OCI-LY3 (cell line): ENCODE measurements at regions not wholly inside any gene's neighbourhood (a gene's known extent, or its start where the extent isn't known, plus 50 kb on each side); places are given as distances from the start of the nearest gene placed in this dataset.
A peak's percentile ranks its signal among the peaks of the same experiment; 100 is the strongest.

Experiments used
- H2AFZ ChIP-seq: fragments of 200-600, 300-600 bp; shearing (Covaris generic); 2 replicates; pipeline ENCODE4 v1.6.0; 2014; ENCODE audit warnings: antibody characterized with exemption, low read depth, low read length
- H3K27ac ChIP-seq: fragments of 200-600, 300-600 bp; sonication (generic); 2 replicates; pipeline ENCODE4 v1.5.1; 2014; ENCODE audit warnings: mild to moderate bottlenecking, low read length, moderate library complexity, mixed read lengths
- H3K27me3 ChIP-seq: fragments of 200-600, 300-600 bp; sonication (generic); 2 replicates; pipeline ENCODE4 v1.6.1; 2014; ENCODE audit warnings: low read depth, low read length, mixed read lengths
- H3K36me3 ChIP-seq: fragments of 200-600, 300-600 bp; sonication (generic); replicated peaks from 2 replicates; pipeline ENCODE3; 2014; ENCODE audit warnings: low read depth, low read length, mixed read lengths
- H3K4me1 ChIP-seq: fragments of 300-600, 200-600 bp; sonication (generic); 2 replicates; pipeline ENCODE4 v1.6.1; 2014; ENCODE audit warnings: low read length, mixed read lengths
- H3K4me2 ChIP-seq: fragments of 200-600, 300-600 bp; sonication (generic); 2 replicates; pipeline ENCODE4 v1.6.1; 2014; ENCODE audit warnings: low read length, mixed read lengths
- H3K4me3 ChIP-seq: fragments of 300-600, 200-600 bp; sonication (generic); 2 replicates; pipeline ENCODE4 v1.5.1; 2014; ENCODE audit warnings: antibody characterized with exemption, mild to moderate bottlenecking, low read length, moderate library complexity
- H3K79me2 ChIP-seq: fragments of 300-600, 200-600 bp; shearing (Covaris generic); 2 replicates; pipeline ENCODE4 v1.6.1; 2014; ENCODE audit warnings: mild to moderate bottlenecking, low read length, mixed read lengths
- H3K9ac ChIP-seq: fragments of 300-600, 200-600 bp; shearing (Covaris generic); 2 replicates; pipeline ENCODE4 v1.6.0; 2014; ENCODE audit warnings: mild to moderate bottlenecking, low read length, moderate library complexity
- H3K9me3 ChIP-seq: fragments of 200-600, 300-600 bp; shearing (Covaris generic); 2 replicates; pipeline ENCODE4 v1.6.1; 2014; ENCODE audit warnings: low read length, mixed read lengths; ENCODE audit not compliant: insufficient read depth
- H4K20me1 ChIP-seq: fragments of 200-600, 300-600 bp; sonication (generic); 2 replicates; pipeline ENCODE4 v1.6.1; 2016; ENCODE audit warnings: low read length, mixed read lengths; ENCODE audit not compliant: insufficient read depth
- CTCF ChIP-seq: fragments of 200-600, 300-600 bp; sonication (generic); IDR thresholded peaks from 2 replicates; pipeline ENCODE4 v1.5.1; 2014; ENCODE audit warnings: antibody characterized with exemption, low read length, low read depth
- EZH2phosphoT487 ChIP-seq: fragments of 200-600 bp; shearing (Covaris generic); IDR thresholded peaks from 2 replicates; pipeline ENCODE4 v1.6.1; 2018; ENCODE audit warnings: antibody characterized with exemption, mixed run types, low read depth

- Histone ChIP-seq H3K9me3 (0 out of 2 replicates have a peak, but pooled peaks cover 5% of the 10 kb centered on the region), H3K36me3 (no peaks in the 10 kb centered on the region), H3K9ac (no peak overlapping the region), H4K20me1 (no peaks in the 10 kb centered on the region), H3K79me2 (no peaks in the 10 kb centered on the region), H2AFZ (no peak overlapping the region), H3K4me1 (peaks cover 16% of the 10 kb centered on the region), H3K27me3 (peaks cover 7% of the 10 kb centered on the region; the same call in 1 of the 2 replicates), H3K4me3 (no peak overlapping the region), H3K27ac (no peak overlapping the region), H3K4me2 (peak overlapping the region; percentile 20)
- no peak for TF ChIP-seq EZH2phosphoT487
- no peak for TF ChIP-seq CTCF
Observed at GRCh38 chr7:106358103-106358663, 73.4 kb upstream of the NAMPT start.

GRCh38 chr7:106357675-106358074 is 72.9 kb upstream of the NAMPT start:
- Histone ChIP-seq H3K4me2 (no peak overlapping the region), H3K36me3 (no peaks in the 10 kb centered on the region), H2AFZ (no peak overlapping the region)

GRCh38 chr7:106354822-106355221 is 70.0 kb upstream of the NAMPT start:
- 0 out of 2 replicates have a peak, but pooled peaks cover 5% of the 10 kb centered on the region for H3K9me3 ChIP-seq
- H3K4me2 ChIP-seq, result no peak overlapping the region
- H3K79me2 ChIP-seq, result no peaks in the 10 kb centered on the region
- H3K9ac ChIP-seq, result no peak overlapping the region
- TF ChIP-seq EZH2phosphoT487 (no peak), CTCF (no peak)
- H3K4me3 ChIP-seq, result no peak overlapping the region
- no peak overlapping the region for H2AFZ ChIP-seq
- H3K27me3 ChIP-seq, result peaks cover 7% of the 10 kb centered on the region; the same call in 1 of the 2 replicates
- peaks cover 12% of the 10 kb centered on the region for H3K4me1 ChIP-seq
- no peaks in the 10 kb centered on the region for H3K36me3 ChIP-seq
- H3K27ac ChIP-seq, result no peak overlapping the region
- no peaks in the 10 kb centered on the region for H4K20me1 ChIP-seq

More at GRCh38 chr7:106357675-106358074, 72.9 kb upstream of the NAMPT start:
- Histone ChIP-seq H3K9ac (no peak overlapping the region), H3K27ac (no peak overlapping the region), H3K4me3 (no peak overlapping the region), H3K9me3 (0 out of 2 replicates have a peak, but pooled peaks cover 5% of the 10 kb centered on the region), H3K27me3 (peaks cover 7% of the 10 kb centered on the region; the same call in 1 of the 2 replicates), H4K20me1 (no peaks in the 10 kb centered on the region), H3K79me2 (no peaks in the 10 kb centered on the region), H3K4me1 (peaks cover 16% of the 10 kb centered on the region)
- no peak for TF ChIP-seq EZH2phosphoT487
- TF ChIP-seq CTCF, result no peak

GRCh38 chr7:106353944-106354343 is 69.2 kb upstream of the NAMPT start:
- no peak for TF ChIP-seq CTCF
- TF ChIP-seq EZH2phosphoT487, result no peak

More at GRCh38 chr7:106353944-106354343, 69.2 kb upstream of the NAMPT start:
- Histone ChIP-seq H3K79me2 (no peaks in the 10 kb centered on the region), H3K9me3 (no peaks in the 10 kb centered on the region), H3K9ac (no peak overlapping the region), H3K4me3 (no peak overlapping the region), H3K4me2 (no peak overlapping the region), H3K36me3 (no peaks in the 10 kb centered on the region), H3K4me1 (peaks cover 12% of the 10 kb centered on the region), H2AFZ (no peak overlapping the region), H3K27me3 (peaks cover 7% of the 10 kb centered on the region; the same call in 1 of the 2 replicates), H3K27ac (no peak overlapping the region), H4K20me1 (no peaks in the 10 kb centered on the region)
